A673 (cell line): ENCODE measurements at regions not wholly inside any gene's neighbourhood (a gene's known extent, or its start where the extent isn't known, plus 50 kb on each side); places are given as distances from the start of the nearest gene placed in this dataset.

Experiments used
- CTCF ChIP-seq: fragments of 300-800, 200-600 bp; sonication (generic); conservative IDR thresholded peaks from 2 replicates; pipeline ENCODE4 v1.5.1; 2017; ENCODE audit warnings: low read depth, mild to moderate bottlenecking, antibody characterized with exemption, low read length, moderate library complexity, mixed read lengths
- EZH2 ChIP-seq: fragments of 200-600 bp; sonication (generic); IDR thresholded peaks from 2 replicates; pipeline ENCODE4 v1.6.1; 2017; ENCODE audit warnings: borderline replicate concordance, low read depth, mild to moderate bottlenecking, mixed read lengths, antibody characterized with exemption, low read length; ENCODE audit not compliant: poor library complexity, severe bottlenecking

DNA sequence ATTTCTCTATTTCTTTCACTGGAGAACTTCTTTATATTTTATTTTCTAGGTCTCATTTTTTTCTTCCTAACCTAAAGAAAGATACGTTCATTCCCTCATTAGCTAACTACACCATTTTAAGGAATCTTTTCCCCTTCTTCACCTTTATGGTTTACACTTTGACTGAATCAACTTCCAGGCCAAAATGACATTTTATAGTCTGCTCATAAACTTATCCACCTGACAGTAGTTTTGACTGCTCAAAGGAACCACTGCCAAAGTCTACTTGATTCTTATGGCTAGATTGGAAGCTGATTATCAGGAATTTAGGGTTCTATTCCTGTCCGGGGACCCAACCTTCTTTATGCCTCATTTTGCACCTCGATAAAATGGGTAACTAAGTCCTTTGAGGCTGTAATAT is 73.0 kb upstream of the FOXP2 start:
- TF ChIP-seq CTCF: no peak
- TF ChIP-seq EZH2: no peak
